CD8-positive, alpha-beta memory T cell (primary cell): ENCODE measurements at regions not wholly inside any gene's neighbourhood (a gene's known extent, or its start where the extent isn't known, plus 50 kb on each side); places are given as distances from the start of the nearest gene placed in this dataset.

Experiments used
- CTCF ChIA-PET: fragments of 350-600 bp; sonication (Branson Sonifier 250); formaldehyde crosslinking; loops from one replicate; lab custom pipeline; 2021; ENCODE audit warnings: antibody characterized with exemption; lab: Charles Lee
- POLR2A ChIA-PET: fragments of 350-600 bp; sonication (Branson Sonifier 250); formaldehyde crosslinking; loops from one replicate; lab custom pipeline; 2021; ENCODE audit warnings: antibody characterized with exemption; lab: Charles Lee
- DNase-seq, 5 donors: peaks; one replicate each; pipeline versions ENCODE4 v3.0.0 to v3.0.0-alpha.2; 2020 to 2022; ENCODE audit warnings: mixed read lengths in 1 of 5
- H3K27ac ChIP-seq: one replicate; pipeline ENCODE4 v1.7.0; 2013; ENCODE audit warnings: low read depth, mild to moderate bottlenecking, low read length, moderate library complexity
- H3K27me3 ChIP-seq: 2 replicates; pipeline ENCODE4 v1.7.0; 2013; ENCODE audit warnings: low read length, mild to moderate bottlenecking; ENCODE audit not compliant: insufficient read depth, poor library complexity, severe bottlenecking
- H3K36me3 ChIP-seq: 2 replicates; pipeline ENCODE4 v1.7.0; 2013; ENCODE audit warnings: mild to moderate bottlenecking, low read length, moderate library complexity; ENCODE audit not compliant: insufficient read depth
- H3K4me1 ChIP-seq: 2 replicates; pipeline ENCODE4 v1.7.0; 2013; ENCODE audit warnings: mild to moderate bottlenecking, low read length, moderate library complexity; ENCODE audit not compliant: insufficient read depth
- H3K4me3 ChIP-seq: 2 replicates; pipeline ENCODE4 v1.7.0; 2013; ENCODE audit warnings: mild to moderate bottlenecking, low read length
- H3K9me3 ChIP-seq: 2 replicates; pipeline ENCODE4 v1.7.0; 2013; ENCODE audit warnings: mild to moderate bottlenecking, low read length
- H3K27ac Mint-ChIP-seq, 8 donors: one replicate each; pipeline ENCODE4 v1.8.0; 2020 to 2021; ENCODE audit warnings: mixed read lengths in 8 of 8, mild to moderate bottlenecking in 6 of 8, inconsistent platforms in 3 of 8, moderate library complexity in 3 of 8
- H3K27me3 Mint-ChIP-seq, 2 donors: one replicate each; pipeline ENCODE4 v1.8.0; 2020 to 2021; ENCODE audit warnings: mixed read lengths in 2 of 2, mild to moderate bottlenecking in 1 of 2, moderate library complexity in 1 of 2
- H3K36me3 Mint-ChIP-seq, 3 donors: one replicate each; pipeline ENCODE4 v1.8.0; 2020 to 2021; ENCODE audit warnings: mixed read lengths in 3 of 3, inconsistent platforms in 1 of 3, mild to moderate bottlenecking in 1 of 3
- H3K4me1 Mint-ChIP-seq, 3 donors: one replicate each; pipeline ENCODE4 v1.8.0; 2020 to 2021; ENCODE audit warnings: mixed read lengths in 3 of 3, inconsistent platforms in 1 of 3, mild to moderate bottlenecking in 1 of 3
- H3K4me3 Mint-ChIP-seq, 7 donors: one replicate each; pipeline ENCODE4 v1.8.0; 2020 to 2021; ENCODE audit warnings: mixed read lengths in 7 of 7, mild to moderate bottlenecking in 6 of 7, moderate library complexity in 4 of 7, inconsistent platforms in 2 of 7
- H3K9me3 Mint-ChIP-seq, 5 donors: one replicate each; pipeline ENCODE4 v1.8.0; 2020 to 2022; ENCODE audit warnings: mixed read lengths in 5 of 5, mild to moderate bottlenecking in 3 of 5, moderate library complexity in 2 of 5, inconsistent platforms in 1 of 5

DNA sequence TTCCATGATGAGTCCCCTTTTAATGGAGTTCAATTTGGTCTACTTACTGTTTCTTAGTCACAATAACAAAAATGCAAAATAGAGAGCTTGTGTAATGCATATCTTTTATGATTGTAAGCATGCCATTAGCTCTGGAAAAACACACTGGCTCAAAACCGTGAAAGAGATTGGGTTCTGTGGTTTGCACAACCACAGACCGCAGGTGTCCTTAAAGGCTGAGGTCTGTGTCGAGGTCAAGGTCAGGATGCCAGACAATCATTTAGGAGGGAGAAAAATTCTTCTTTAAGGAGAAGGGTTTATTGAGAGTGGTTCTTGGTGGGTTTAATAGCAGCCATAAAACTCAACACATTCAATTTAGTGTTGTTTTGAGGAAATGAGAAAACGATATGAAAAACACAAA, 487.2 kb downstream of the GALR1 start:
- Mint-ChIP-seq H3K27me3 (peaks cover 3 to 21% of the 10 kb centered on the region in 2 donors), H3K27ac (no peak overlapping the region), H3K4me1 (no peaks in the 10 kb centered on the region), H3K36me3 (no peaks in the 10 kb centered on the region), H3K9me3 (peaks cover 0 to 2% (median 0%) of the 10 kb centered on the region in 5 donors), H3K4me3 (no peak overlapping the region)
- ChIA-PET POLR2A (no interaction called here), CTCF (no interaction called here)
- Histone ChIP-seq H3K27ac (no peak overlapping the region), H3K4me1 (no peaks in the 10 kb centered on the region), H3K4me3 (no peak overlapping the region), H3K9me3 (no peaks in the 10 kb centered on the region), H3K27me3 (no peaks in the 10 kb centered on the region), H3K36me3 (no peaks in the 10 kb centered on the region)
- DNase-seq, result no peak

DNA sequence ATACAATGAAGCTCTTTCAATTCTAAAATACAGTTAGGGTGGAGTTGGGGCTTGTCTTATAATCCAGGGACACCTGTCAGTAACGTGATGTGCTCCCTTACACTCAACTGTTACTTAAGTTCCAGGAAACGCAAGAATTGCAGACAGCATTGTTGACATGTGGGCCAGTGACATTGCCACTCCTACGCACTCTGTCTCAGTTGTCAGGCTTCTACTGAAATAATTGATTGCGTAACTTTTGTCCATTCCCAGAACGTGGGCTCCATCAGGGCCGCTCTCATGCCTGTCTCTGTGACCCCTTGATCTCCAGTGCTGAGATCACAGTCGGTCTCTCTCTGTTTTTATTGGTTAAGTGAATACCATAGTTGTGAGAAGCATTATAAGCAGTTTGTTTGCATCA, 487.8 kb downstream of the GALR1 start:
- Histone ChIP-seq H3K27me3 (no peaks in the 10 kb centered on the region), H3K4me3 (no peak overlapping the region), H3K4me1 (no peaks in the 10 kb centered on the region), H3K27ac (no peak overlapping the region), H3K9me3 (no peaks in the 10 kb centered on the region), H3K36me3 (no peaks in the 10 kb centered on the region)
- H3K36me3 Mint-ChIP-seq, result no peaks in the 10 kb centered on the region
- ChIA-PET CTCF (no interaction called here), POLR2A (no interaction called here)
- H3K27me3 Mint-ChIP-seq, result peaks cover 3 to 21% of the 10 kb centered on the region in 2 donors
- H3K27ac Mint-ChIP-seq, result no peak overlapping the region
- no peak for DNase-seq
- H3K9me3 Mint-ChIP-seq, result peaks cover 0 to 2% (median 0%) of the 10 kb centered on the region in 5 donors
- no peaks in the 10 kb centered on the region for H3K4me1 Mint-ChIP-seq
- H3K4me3 Mint-ChIP-seq, result no peak overlapping the region

DNA sequence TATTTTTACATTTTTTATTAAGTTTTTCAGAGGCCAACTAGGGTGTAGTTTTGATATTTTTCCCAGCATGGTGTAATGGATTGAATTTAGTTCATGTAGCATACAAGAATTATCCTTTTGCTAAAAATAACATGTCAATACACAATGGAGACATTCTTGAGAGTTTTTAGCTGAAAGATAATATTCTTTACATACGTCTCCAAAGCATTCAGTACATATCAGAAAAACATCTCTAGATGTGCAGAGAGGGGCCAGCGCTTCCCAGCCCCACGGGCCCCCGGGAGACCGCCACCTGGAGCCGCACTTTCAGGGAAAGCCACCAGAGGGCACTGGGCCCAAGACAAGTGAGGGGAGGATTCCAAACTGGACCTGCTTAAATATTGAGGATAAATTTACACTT, 499.4 kb downstream of the GALR1 start:
- Mint-ChIP-seq H3K4me3 (no peak overlapping the region), H3K4me1 (no peaks in the 10 kb centered on the region), H3K9me3 (no peaks in the 10 kb centered on the region), H3K27me3 (peaks cover 2 to 8% of the 10 kb centered on the region in 2 donors), H3K27ac (no peak overlapping the region), H3K36me3 (no peaks in the 10 kb centered on the region)
- DNase-seq, result no peak
- ChIA-PET POLR2A (no interaction called here), CTCF (no interaction called here)
- H3K4me1 ChIP-seq, result no peaks in the 10 kb centered on the region
- no peak overlapping the region for H3K4me3 ChIP-seq
- H3K36me3 ChIP-seq, result no peaks in the 10 kb centered on the region
- no peaks in the 10 kb centered on the region for H3K27me3 ChIP-seq
- H3K9me3 ChIP-seq, result no peaks in the 10 kb centered on the region
- no peak overlapping the region for H3K27ac ChIP-seq

DNA sequence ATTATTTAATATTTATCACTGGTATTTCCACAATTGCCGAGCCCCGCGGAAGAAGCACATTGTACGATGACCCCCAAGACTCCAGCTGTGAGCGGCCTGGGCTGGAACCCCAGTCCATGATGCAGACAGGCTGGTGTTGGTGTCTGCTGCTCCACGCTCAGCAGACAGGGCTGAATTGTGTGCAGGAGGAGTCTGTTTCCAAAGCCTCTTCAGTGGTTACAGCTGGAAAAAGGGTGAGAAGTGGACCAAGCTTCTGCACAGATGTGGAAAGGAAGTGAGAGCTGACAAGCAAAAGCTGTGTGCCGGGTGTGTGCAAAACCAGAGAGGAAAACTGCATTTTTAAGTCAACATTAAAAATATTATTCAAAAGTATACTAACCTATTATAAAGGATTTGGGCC, 500.4 kb downstream of the GALR1 start:
- Histone ChIP-seq H3K4me3 (no peak overlapping the region), H3K27me3 (no peaks in the 10 kb centered on the region), H3K9me3 (no peaks in the 10 kb centered on the region), H3K27ac (no peak overlapping the region), H3K4me1 (no peaks in the 10 kb centered on the region), H3K36me3 (no peaks in the 10 kb centered on the region)
- H3K27ac Mint-ChIP-seq, result no peak overlapping the region
- POLR2A ChIA-PET, result no interaction called here
- no peaks in the 10 kb centered on the region for H3K4me1 Mint-ChIP-seq
- no peak for DNase-seq
- H3K27me3 Mint-ChIP-seq, result peaks cover 4 to 8% of the 10 kb centered on the region in 2 donors
- H3K4me3 Mint-ChIP-seq, result no peak overlapping the region
- no peaks in the 10 kb centered on the region for H3K9me3 Mint-ChIP-seq
- CTCF ChIA-PET, result no interaction called here
- H3K36me3 Mint-ChIP-seq, result no peaks in the 10 kb centered on the region

DNA sequence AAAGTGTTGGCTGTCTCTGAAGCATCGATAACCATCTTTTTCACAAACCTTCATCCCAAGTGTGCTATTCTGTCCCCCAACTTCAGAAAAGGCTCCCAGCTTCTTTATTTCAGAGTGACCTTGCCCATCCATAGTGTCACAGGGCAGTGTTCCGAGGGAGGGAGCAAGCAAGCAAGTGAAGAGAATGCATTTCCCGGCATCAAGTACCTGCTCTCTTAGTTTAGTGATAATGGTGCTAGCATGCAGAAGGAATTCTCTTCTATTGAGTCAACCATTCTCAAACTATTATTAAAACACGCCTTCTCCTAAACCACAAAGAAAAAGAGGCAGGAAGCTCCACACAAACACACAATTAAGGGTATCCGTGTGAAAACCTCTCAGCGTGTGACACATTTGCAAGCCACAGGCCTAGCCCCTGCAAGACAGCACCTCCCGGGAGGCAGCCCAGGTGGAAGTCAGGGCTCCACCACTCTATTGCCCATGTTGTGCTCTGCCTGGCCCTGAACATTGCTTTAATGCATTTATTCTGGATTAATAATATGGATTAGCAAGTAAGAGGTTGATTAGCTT, 504.9 kb downstream of the GALR1 start:
- no peak overlapping the region for H3K27ac ChIP-seq
- no peak overlapping the region for H3K4me3 Mint-ChIP-seq
- H3K4me1 ChIP-seq, result no peaks in the 10 kb centered on the region
- ChIA-PET CTCF (no interaction called here), POLR2A (no interaction called here)
- H3K27ac Mint-ChIP-seq, result no peak overlapping the region
- H3K4me3 ChIP-seq, result no peak overlapping the region
- no peaks in the 10 kb centered on the region for H3K9me3 ChIP-seq
- H3K27me3 ChIP-seq, result no peaks in the 10 kb centered on the region
- no peaks in the 10 kb centered on the region for H3K4me1 Mint-ChIP-seq
- H3K36me3 Mint-ChIP-seq, result no peaks in the 10 kb centered on the region
- H3K27me3 Mint-ChIP-seq, result peaks cover 2 to 8% of the 10 kb centered on the region in 2 donors
- no peak for DNase-seq
- H3K36me3 ChIP-seq, result no peaks in the 10 kb centered on the region
- no peaks in the 10 kb centered on the region for H3K9me3 Mint-ChIP-seq

DNA sequence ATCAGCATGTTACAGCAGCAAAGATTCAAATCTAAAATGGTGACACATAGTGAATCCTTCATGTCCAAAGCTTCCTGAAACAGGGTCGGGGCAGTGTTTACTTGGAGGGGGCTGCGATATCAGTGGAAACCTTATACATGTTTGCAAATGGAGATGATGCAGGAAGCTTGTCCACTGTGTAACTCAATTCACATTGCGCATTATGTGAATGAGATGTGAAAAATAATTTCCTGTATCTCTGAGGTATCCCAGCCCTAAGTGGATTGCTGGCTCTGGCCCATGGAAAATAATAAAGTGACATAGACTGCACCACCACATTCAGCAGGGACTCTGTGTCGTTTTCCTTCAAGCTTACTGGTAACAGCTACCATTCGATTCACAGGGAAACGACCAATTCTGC, 505.5 kb downstream of the GALR1 start:
- Mint-ChIP-seq H3K27me3 (peaks cover 5 to 8% of the 10 kb centered on the region in 2 donors), H3K27ac (no peak overlapping the region), H3K4me3 (no peak overlapping the region), H3K9me3 (no peaks in the 10 kb centered on the region), H3K4me1 (no peaks in the 10 kb centered on the region), H3K36me3 (no peaks in the 10 kb centered on the region)
- Histone ChIP-seq H3K36me3 (no peaks in the 10 kb centered on the region), H3K4me3 (no peak overlapping the region), H3K4me1 (no peaks in the 10 kb centered on the region), H3K27ac (no peak overlapping the region), H3K27me3 (no peaks in the 10 kb centered on the region), H3K9me3 (no peaks in the 10 kb centered on the region)
- CTCF ChIA-PET, result no interaction called here
- DNase-seq, result no peak
- POLR2A ChIA-PET, result no interaction called here

DNA sequence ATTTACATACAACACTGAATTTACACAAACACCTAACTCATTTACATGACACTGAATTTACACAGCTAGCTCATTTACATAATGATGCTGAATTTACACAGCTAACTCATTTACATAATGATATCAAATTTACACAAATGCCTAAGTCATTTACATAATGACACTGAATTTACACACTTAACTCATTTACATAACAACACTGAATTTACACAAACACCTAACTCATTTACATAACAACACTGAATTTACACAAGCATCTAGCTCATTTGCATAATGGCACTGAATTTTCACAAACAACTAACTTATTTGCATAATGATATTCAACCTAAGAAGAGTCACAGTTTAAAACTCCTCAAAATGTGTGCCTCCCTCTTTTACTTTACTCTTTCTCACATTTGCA, 511.7 kb downstream of the GALR1 start:
- Histone ChIP-seq H3K4me3 (no peak overlapping the region), H3K9me3 (no peaks in the 10 kb centered on the region), H3K27me3 (no peaks in the 10 kb centered on the region), H3K4me1 (no peaks in the 10 kb centered on the region), H3K36me3 (no peaks in the 10 kb centered on the region), H3K27ac (no peak overlapping the region)
- Mint-ChIP-seq H3K4me1 (peaks cover 0 to 4% (median 0%) of the 10 kb centered on the region in 3 donors), H3K27me3 (peaks cover 3 to 7% of the 10 kb centered on the region in 2 donors), H3K4me3 (no peak overlapping the region), H3K27ac (no peak overlapping the region), H3K36me3 (no peaks in the 10 kb centered on the region), H3K9me3 (no peaks in the 10 kb centered on the region)
- no peak for DNase-seq
- POLR2A ChIA-PET, result no interaction called here
- CTCF ChIA-PET, result no interaction called here

DNA sequence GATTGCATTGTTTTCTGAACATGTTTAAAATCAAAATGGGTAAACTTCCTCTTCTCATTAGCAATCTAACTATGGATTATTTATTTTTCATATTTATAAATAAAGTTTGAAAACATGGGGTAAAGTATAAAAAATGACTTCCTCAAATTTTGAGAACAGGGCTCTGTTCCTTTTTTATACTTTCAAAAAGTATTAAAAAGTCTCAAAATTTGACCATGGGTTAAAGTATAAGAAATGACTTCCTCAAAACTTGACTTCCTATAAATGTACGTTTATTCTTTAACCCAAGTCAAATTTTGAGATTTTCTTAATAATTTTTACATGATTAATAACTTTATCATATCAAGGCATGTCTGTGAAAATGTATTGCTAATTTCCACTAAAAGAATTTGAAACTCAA, 512.4 kb downstream of the GALR1 start:
- H3K4me1 ChIP-seq, result no peaks in the 10 kb centered on the region
- Mint-ChIP-seq H3K27me3 (peaks cover 7% of the 10 kb centered on the region in 2 donors), H3K9me3 (no peaks in the 10 kb centered on the region), H3K4me1 (peaks cover 0 to 4% (median 0%) of the 10 kb centered on the region in 3 donors), H3K36me3 (no peaks in the 10 kb centered on the region), H3K4me3 (no peak overlapping the region), H3K27ac (no peak overlapping the region)
- H3K27ac ChIP-seq, result no peak overlapping the region
- DNase-seq, result no peak
- CTCF ChIA-PET, result no interaction called here
- no peaks in the 10 kb centered on the region for H3K9me3 ChIP-seq
- no peaks in the 10 kb centered on the region for H3K36me3 ChIP-seq
- H3K4me3 ChIP-seq, result no peak overlapping the region
- POLR2A ChIA-PET, result no interaction called here
- H3K27me3 ChIP-seq, result no peaks in the 10 kb centered on the region

DNA sequence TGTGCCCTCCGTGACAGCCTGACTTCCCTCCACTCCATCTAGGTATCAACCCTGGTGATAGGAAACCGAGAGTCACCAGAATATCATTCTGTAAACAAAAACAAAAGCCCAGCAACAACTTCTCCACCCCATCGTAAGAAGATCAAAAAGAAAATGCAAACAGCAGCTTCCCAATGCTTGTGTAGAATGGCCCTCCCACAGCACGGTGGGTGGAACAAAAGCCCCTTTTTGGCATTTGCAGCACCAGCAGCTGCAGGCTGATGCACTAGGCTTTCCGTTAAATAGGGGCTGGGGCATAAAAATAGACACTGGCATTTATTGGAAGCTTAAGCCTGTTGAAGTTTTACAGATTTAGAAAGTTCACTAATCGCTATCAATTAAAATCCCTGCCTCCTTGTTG, 513.0 kb downstream of the GALR1 start:
- DNase-seq, result no peak
- no peaks in the 10 kb centered on the region for H3K36me3 ChIP-seq
- H3K4me3 ChIP-seq, result no peak overlapping the region
- ChIA-PET CTCF (no interaction called here), POLR2A (no interaction called here)
- H3K27ac ChIP-seq, result no peak overlapping the region
- no peaks in the 10 kb centered on the region for H3K36me3 Mint-ChIP-seq
- no peaks in the 10 kb centered on the region for H3K9me3 Mint-ChIP-seq
- H3K27me3 Mint-ChIP-seq, result peaks cover 7% of the 10 kb centered on the region in 2 donors
- no peak overlapping the region for H3K27ac Mint-ChIP-seq
- H3K27me3 ChIP-seq, result no peaks in the 10 kb centered on the region
- no peaks in the 10 kb centered on the region for H3K9me3 ChIP-seq
- H3K4me1 Mint-ChIP-seq, result peaks cover 0 to 4% (median 0%) of the 10 kb centered on the region in 3 donors
- H3K4me1 ChIP-seq, result no peaks in the 10 kb centered on the region
- H3K4me3 Mint-ChIP-seq, result no peak overlapping the region
